ENCODE measurements at regions not wholly inside any gene's neighbourhood (a gene's known extent, or its start where the extent isn't known, plus 50 kb on each side); places are given as distances from the start of the nearest gene placed in this dataset.

DNA sequence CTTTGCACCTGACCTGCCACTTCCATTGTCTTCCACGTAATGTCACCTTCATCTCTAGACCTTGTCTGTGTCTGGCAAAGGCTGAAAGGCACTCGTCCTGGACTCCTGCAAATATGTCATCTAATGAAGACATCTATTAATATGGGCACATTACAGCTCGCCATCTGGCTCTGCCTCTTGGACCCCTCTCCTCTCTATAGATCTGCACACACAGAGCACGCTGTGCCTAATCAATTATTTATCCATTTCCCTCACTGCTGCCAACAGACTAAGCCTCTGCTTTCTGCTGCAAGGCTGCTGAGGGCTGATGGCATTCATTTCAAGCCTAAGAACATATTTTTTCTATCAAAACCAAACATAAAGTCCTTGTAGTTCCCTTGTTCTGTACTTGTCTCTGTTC, 573.0 kb downstream of the TUSC7 start:
- DNase-seq (ENCODE audit: low spot score), result no peak
- intact Hi-C loops (cut with micrococcal nuclease), result no loop called here
- H3K4me3 Mint-ChIP-seq, result no peak overlapping the region
- H3K27ac Mint-ChIP-seq, result no peak overlapping the region
- H3K4me1 Mint-ChIP-seq (ENCODE audit: low read depth), result no peaks in the 10 kb centered on the region
- H3K27me3 Mint-ChIP-seq (ENCODE audit: insufficient read depth), result no peaks in the 10 kb centered on the region
- H3K36me3 Mint-ChIP-seq (ENCODE audit: low read depth), result no peaks in the 10 kb centered on the region
- H3K9me3 Mint-ChIP-seq, result no peaks in the 10 kb centered on the region

DNA sequence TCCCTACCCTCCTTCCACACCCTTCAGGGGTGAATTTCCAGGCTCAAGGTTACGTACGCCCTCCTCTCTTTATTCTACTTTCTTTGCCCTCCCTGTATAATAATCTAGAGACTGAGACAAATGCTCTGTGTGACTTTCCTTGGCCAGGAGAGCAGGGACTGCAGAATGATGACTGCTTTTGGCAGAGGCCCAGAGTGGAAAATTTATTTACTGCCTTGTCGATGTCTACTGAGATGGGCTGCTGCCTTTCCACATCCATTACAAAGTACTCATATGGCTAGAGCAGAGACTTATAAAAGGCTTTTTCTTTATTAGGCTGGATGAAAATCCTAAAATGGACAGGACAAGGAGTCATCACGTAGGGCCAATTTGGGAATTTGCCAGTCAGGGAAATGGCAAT, 576.2 kb downstream of the TUSC7 start:
- Mint-ChIP-seq H3K36me3 (ENCODE audit: low read depth) (no peaks in the 10 kb centered on the region), H3K27ac (no peak overlapping the region), H3K4me3 (no peak overlapping the region), H3K9me3 (no peaks in the 10 kb centered on the region), H3K4me1 (ENCODE audit: low read depth) (no peaks in the 10 kb centered on the region), H3K27me3 (ENCODE audit: insufficient read depth) (no peaks in the 10 kb centered on the region)
- intact Hi-C loops (cut with micrococcal nuclease), result no loop called here
- no peak for DNase-seq (ENCODE audit: low spot score)

DNA sequence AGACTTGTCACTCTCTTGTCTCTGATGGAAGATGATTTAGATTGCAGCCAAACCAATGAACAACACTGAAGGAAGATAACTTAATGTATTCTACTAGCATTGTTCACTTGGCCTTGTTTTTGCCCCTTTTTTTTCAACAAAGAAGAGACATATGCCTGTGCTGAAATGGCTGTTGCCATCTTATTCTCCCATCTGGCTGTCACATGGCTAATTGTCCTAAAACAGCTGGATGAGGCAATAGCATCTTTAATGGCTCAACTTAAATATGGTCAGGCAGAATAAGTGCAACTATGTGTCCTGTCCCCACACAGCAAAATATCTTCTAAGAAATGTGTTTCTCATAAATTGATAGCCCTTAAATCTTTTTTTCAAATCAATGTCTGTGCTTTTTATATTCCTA, 576.9 kb downstream of the TUSC7 start:
- Mint-ChIP-seq H3K9me3 (no peaks in the 10 kb centered on the region), H3K27ac (no peak overlapping the region), H3K4me3 (no peak overlapping the region), H3K36me3 (ENCODE audit: low read depth) (no peaks in the 10 kb centered on the region), H3K4me1 (ENCODE audit: low read depth) (no peaks in the 10 kb centered on the region), H3K27me3 (ENCODE audit: insufficient read depth) (no peaks in the 10 kb centered on the region)
- DNase-seq (ENCODE audit: low spot score), result no peak
- intact Hi-C loops (cut with micrococcal nuclease), result no loop called here

DNA sequence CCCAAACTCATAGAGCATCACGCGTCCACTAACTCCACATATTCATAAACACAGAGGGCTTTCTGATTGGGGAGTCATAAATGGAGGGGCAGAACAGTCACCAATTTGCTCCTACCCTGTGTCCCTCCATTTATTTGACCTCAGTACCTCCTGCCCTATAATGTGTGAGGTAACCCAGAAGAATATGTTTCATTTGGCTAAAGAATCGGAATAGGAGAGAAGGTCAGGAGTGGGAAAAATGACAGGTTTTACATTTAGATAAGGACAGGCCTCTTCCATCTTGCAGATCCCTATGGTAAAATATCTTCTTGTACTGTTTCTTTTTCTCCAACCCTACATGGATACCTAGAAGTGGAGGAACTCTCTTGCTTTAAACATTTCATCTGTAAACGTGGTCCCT, 578.0 kb downstream of the TUSC7 start:
- intact Hi-C loops (cut with micrococcal nuclease), result no loop called here
- no peak overlapping the region for H3K4me3 Mint-ChIP-seq
- H3K27me3 Mint-ChIP-seq (ENCODE audit: insufficient read depth), result no peaks in the 10 kb centered on the region
- H3K36me3 Mint-ChIP-seq (ENCODE audit: low read depth), result no peaks in the 10 kb centered on the region
- no peak overlapping the region for H3K27ac Mint-ChIP-seq
- no peak for DNase-seq (ENCODE audit: low spot score)
- no peaks in the 10 kb centered on the region for H3K4me1 Mint-ChIP-seq (ENCODE audit: low read depth)
- H3K9me3 Mint-ChIP-seq, result no peaks in the 10 kb centered on the region

DNA sequence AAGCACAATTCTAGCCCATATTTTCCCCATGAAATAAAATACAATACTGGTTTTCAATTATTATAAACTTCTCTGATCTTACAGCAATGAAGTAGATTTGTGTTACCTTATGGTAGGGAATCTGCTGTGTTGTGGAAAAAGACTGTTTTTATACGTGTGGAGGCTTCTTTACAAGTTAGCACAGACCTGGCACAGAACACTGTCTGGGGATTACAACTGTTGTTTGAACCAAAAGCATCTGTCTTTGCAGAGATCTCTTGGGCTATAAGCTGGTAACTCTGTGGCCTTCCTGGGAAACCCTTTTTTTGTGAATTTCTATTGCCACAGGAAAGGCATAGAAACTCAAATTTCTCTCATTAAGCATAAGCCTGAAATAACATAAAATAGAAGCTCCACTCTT, 581.9 kb downstream of the TUSC7 start:
- H3K27ac Mint-ChIP-seq, result no peak overlapping the region
- peaks cover 8% of the 10 kb centered on the region for H3K9me3 Mint-ChIP-seq
- no peak for DNase-seq (ENCODE audit: low spot score)
- H3K4me3 Mint-ChIP-seq, result no peak overlapping the region
- H3K36me3 Mint-ChIP-seq (ENCODE audit: low read depth), result no peaks in the 10 kb centered on the region
- no peaks in the 10 kb centered on the region for H3K27me3 Mint-ChIP-seq (ENCODE audit: insufficient read depth)
- H3K4me1 Mint-ChIP-seq (ENCODE audit: low read depth), result no peaks in the 10 kb centered on the region
- intact Hi-C loops (cut with micrococcal nuclease), result no loop called here

DNA sequence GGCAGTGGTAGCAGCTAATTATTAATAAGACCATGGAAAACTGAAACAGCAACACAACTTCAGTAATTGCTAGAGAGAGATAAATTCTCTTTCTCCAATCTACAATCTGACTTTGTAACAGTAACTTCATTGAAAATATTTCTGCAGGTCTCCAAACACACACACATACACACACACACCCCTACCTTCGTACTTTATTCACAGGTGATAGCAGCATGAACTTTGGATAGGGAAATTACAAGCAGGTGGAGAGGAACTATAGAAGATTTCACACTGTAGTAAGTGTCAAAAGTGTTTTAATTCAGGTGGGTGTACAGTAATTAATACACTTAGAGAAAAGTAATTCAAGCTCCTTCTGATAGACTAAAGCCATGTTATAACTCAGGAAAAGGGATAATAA, 587.5 kb downstream of the TUSC7 start:
- intact Hi-C loops (cut with micrococcal nuclease), result no loop called here
- no peak overlapping the region for H3K4me3 Mint-ChIP-seq
- H3K27ac Mint-ChIP-seq, result no peak overlapping the region

DNA sequence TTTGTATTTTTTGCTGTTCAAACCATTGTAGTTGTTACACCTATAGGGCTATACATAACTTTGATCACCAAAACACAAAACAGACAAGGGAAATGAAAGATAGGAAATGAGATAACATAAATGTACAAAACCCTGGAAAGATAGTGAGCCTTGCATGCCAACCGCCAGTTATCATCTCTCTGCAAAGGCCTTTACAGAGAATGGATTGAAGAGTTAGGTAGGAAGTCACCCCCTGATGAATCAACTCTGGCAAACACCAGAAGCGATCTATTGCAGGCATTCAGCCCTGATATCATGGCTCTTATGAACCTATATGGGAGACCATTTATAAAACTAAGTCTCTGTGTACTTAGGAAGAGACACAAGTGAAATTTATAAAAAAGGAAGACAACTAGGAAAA, 588.0 kb downstream of the TUSC7 start:
- no peaks in the 10 kb centered on the region for H3K36me3 Mint-ChIP-seq (ENCODE audit: low read depth)
- no peak for DNase-seq (ENCODE audit: low spot score)
- no peaks in the 10 kb centered on the region for H3K27me3 Mint-ChIP-seq (ENCODE audit: insufficient read depth)
- H3K27ac Mint-ChIP-seq, result no peak overlapping the region
- intact Hi-C loops (cut with micrococcal nuclease), result no loop called here
- H3K4me3 Mint-ChIP-seq, result no peak overlapping the region
- H3K9me3 Mint-ChIP-seq, result peaks cover 8% of the 10 kb centered on the region
- H3K4me1 Mint-ChIP-seq (ENCODE audit: low read depth), result no peaks in the 10 kb centered on the region

More for the DNA sequence above, 587.5 kb downstream of the TUSC7 start:
- Mint-ChIP-seq H3K4me1 (ENCODE audit: low read depth) (no peaks in the 10 kb centered on the region), H3K36me3 (ENCODE audit: low read depth) (no peaks in the 10 kb centered on the region), H3K9me3 (peaks cover 8% of the 10 kb centered on the region), H3K27me3 (ENCODE audit: insufficient read depth) (no peaks in the 10 kb centered on the region)
- DNase-seq (ENCODE audit: low spot score), result no peak

DNA sequence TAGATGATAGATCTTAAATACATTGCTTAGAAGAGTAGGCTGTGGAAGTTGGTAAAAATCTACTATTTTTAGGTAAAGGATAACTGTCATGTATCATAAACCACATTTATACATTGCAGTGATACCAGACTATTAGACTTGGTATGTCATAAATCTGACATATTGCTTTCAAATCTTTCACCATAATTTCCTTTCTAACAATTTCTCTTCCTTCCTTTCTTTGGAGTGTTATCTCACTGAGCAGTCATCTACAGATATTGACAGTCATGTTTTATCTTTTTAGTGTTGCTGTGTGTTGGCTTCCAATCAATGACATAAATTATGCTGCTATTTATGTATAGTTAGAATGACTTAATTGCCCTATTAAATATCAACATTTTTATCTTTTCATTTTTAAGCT, 588.7 kb downstream of the TUSC7 start:
- H3K36me3 Mint-ChIP-seq (ENCODE audit: low read depth), result no peaks in the 10 kb centered on the region

DNA sequence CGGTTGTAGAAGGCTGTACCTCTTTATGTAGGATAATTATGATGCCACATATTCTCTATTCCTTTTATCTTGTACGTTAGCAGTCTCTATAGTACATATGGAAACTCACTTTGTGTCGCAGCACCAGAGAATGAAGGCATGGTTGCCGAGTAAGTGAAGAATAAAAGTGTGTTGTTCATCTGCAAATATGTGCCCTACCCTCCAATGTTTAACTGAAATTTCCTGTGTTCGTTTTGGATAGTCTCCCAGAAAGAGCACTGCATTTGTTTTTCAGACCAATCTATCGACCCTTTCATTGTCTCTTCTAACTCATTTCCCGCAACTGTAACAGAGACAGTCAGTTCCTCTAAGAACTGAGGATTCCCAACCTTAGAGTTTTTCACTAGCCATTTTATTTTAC, 592.8 kb downstream of the TUSC7 start:
- Mint-ChIP-seq H3K4me1 (ENCODE audit: low read depth) (no peaks in the 10 kb centered on the region), H3K27me3 (ENCODE audit: insufficient read depth) (no peaks in the 10 kb centered on the region), H3K9me3 (no peaks in the 10 kb centered on the region), H3K27ac (no peak overlapping the region), H3K4me3 (no peak overlapping the region), H3K36me3 (ENCODE audit: low read depth) (no peaks in the 10 kb centered on the region)
- intact Hi-C loops (cut with micrococcal nuclease), result no loop called here
- DNase-seq (ENCODE audit: low spot score), result no peak

More for the DNA sequence above, 588.7 kb downstream of the TUSC7 start:
- Mint-ChIP-seq H3K4me3 (no peak overlapping the region), H3K9me3 (peaks cover 4% of the 10 kb centered on the region), H3K4me1 (ENCODE audit: low read depth) (no peaks in the 10 kb centered on the region), H3K27me3 (ENCODE audit: insufficient read depth) (no peaks in the 10 kb centered on the region), H3K27ac (no peak overlapping the region)
- intact Hi-C loops (cut with micrococcal nuclease), result no loop called here
- no peak for DNase-seq (ENCODE audit: low spot score)

DNA sequence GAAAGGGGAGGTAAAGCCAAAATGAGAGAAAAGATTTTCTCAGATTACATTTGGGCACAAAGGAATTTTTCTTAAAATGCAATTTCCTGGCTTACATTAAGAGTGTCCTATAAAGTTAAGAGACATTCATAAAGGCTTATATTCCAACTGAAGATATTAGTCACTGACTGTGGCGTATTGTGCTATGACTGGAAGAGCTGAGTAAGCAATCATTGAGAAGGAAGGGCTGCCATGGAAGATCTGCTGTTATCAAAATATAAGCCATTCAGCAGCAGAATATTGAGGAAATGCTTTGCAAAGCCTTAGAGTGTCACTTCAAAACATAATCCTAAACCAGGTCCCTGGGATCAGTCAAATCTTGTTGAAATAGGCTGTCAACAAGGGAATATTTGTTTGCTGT, 593.9 kb downstream of the TUSC7 start:
- H3K36me3 Mint-ChIP-seq (ENCODE audit: low read depth), result no peaks in the 10 kb centered on the region
- H3K27me3 Mint-ChIP-seq (ENCODE audit: insufficient read depth), result no peaks in the 10 kb centered on the region
- no peaks in the 10 kb centered on the region for H3K9me3 Mint-ChIP-seq
- H3K4me1 Mint-ChIP-seq (ENCODE audit: low read depth), result no peaks in the 10 kb centered on the region
- DNase-seq (ENCODE audit: low spot score), result no peak
- intact Hi-C loops (cut with micrococcal nuclease), result no loop called here
- H3K27ac Mint-ChIP-seq, result no peak overlapping the region
- no peak overlapping the region for H3K4me3 Mint-ChIP-seq

DNA sequence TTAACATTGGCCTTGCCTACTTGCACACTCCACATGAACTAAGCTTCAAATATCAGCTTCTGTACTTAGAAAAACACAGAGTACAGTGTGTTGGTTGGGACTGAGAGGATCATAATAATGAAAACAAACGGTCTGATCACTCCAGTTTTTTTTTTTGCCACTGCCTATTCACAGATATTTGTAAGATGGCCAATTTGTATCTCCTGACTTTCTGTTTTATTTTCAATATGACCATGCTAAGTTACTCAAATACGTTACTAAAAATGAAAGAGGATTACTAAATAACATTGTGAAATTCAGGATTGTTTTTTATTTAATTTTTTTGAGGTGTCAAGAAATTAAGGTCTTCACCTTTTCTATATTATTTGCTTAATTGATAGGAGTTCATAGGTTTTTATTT, 595.1 kb downstream of the TUSC7 start:
- Mint-ChIP-seq H3K27ac (no peak overlapping the region), H3K9me3 (no peaks in the 10 kb centered on the region), H3K36me3 (ENCODE audit: low read depth) (no peaks in the 10 kb centered on the region), H3K4me1 (ENCODE audit: low read depth) (no peaks in the 10 kb centered on the region), H3K27me3 (ENCODE audit: insufficient read depth) (no peaks in the 10 kb centered on the region), H3K4me3 (no peak overlapping the region)
- DNase-seq (ENCODE audit: low spot score), result no peak
- intact Hi-C loops (cut with micrococcal nuclease), result no loop called here

DNA sequence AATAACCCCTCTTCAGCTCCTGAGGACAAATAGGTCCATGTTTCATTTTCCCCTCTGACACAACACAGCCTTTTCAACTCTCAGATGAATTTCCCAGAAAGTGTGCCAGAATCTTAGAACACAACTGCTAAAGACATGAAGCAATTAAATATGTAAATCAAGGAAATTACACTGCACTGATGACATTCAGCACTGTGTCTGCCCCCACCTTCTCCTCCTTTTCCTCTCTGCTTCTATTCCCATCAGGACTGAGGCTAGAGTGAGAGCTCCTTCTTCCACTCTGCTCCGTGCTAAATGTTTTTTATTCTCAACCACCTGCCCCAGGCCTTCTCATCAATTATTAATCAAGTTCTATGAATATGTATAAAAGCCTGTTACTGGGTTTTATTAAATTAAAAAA, 596.1 kb downstream of the TUSC7 start:
- intact Hi-C loops (cut with micrococcal nuclease), result no loop called here
- Mint-ChIP-seq H3K9me3 (no peaks in the 10 kb centered on the region), H3K27me3 (ENCODE audit: insufficient read depth) (no peaks in the 10 kb centered on the region), H3K4me1 (ENCODE audit: low read depth) (no peaks in the 10 kb centered on the region), H3K4me3 (no peak overlapping the region), H3K27ac (no peak overlapping the region), H3K36me3 (ENCODE audit: low read depth) (no peaks in the 10 kb centered on the region)
- no peak for DNase-seq (ENCODE audit: low spot score)

DNA sequence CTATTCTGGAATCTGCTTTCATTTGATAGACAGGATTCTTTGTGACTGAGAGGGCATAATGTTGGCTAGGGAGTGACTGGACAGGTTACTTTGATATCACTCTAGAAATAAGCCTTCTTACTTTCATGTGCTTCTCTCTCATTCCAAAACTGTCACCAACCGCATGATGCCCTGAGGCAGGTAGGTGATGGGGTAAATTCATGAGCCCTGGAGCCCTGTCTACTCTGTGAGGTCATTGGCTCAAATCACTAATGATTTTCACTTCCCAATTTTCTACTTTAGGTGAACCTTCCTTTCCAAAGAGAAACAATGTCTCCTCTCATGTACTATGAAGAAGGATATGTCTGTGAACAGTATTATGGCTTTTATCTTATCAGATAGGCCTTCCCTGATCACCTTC, 596.7 kb downstream of the TUSC7 start:
- intact Hi-C loops (cut with micrococcal nuclease), result no loop called here
- no peak overlapping the region for H3K4me3 Mint-ChIP-seq
- H3K36me3 Mint-ChIP-seq (ENCODE audit: low read depth), result no peaks in the 10 kb centered on the region

DNA sequence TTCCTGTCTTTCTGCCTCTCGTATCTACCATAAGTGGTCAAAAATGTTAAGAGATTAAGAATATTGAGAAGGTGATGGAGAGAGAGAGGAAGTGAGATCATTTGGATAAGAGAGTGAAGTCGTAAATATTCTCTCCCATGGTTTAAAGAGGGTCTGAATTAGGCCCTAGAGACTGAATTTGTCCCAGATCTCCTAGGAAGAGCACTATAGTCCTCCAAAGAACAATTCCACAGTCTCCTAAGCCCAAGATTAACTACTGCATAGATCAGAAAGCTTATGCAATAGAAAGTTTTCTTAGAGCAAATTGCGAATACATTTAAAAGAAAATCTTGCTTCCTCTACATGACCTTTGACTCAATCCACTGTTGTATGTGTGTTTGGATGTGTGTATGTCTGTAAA, 598.8 kb downstream of the TUSC7 start:
- Mint-ChIP-seq H3K27me3 (ENCODE audit: insufficient read depth) (no peaks in the 10 kb centered on the region), H3K4me3 (no peak overlapping the region), H3K4me1 (ENCODE audit: low read depth) (no peaks in the 10 kb centered on the region), H3K9me3 (peaks cover 4% of the 10 kb centered on the region), H3K27ac (no peak overlapping the region), H3K36me3 (ENCODE audit: low read depth) (no peaks in the 10 kb centered on the region)
- DNase-seq (ENCODE audit: low spot score), result no peak
- intact Hi-C loops (cut with micrococcal nuclease), result no loop called here

More for the DNA sequence above, 596.7 kb downstream of the TUSC7 start:
- Mint-ChIP-seq H3K27me3 (ENCODE audit: insufficient read depth) (no peaks in the 10 kb centered on the region), H3K27ac (no peak overlapping the region), H3K4me1 (ENCODE audit: low read depth) (no peaks in the 10 kb centered on the region), H3K9me3 (peaks cover 4% of the 10 kb centered on the region)
- no peak for DNase-seq (ENCODE audit: low spot score)
